Smooth muscle cell (in vitro differentiated cells): ENCODE measurements at regions not wholly inside any gene's neighbourhood (a gene's known extent, or its start where the extent isn't known, plus 50 kb on each side); places are given as distances from the start of the nearest gene placed in this dataset.

ENCODE experiments used
- DNase-seq: peaks from one replicate; lab custom pipeline; 2025; ENCODE audit not compliant: unreplicated experiment; lab: John Stamatoyannopoulos, UW
- H2AFZ ChIP-seq: fragments of 200-600 bp; sonication (generic); 2 replicates; pipeline ENCODE4 v1.6.0; 2016; ENCODE audit warnings: antibody characterized with exemption, low read depth, mild to moderate bottlenecking
- H3F3A ChIP-seq: fragments of 200-600 bp; sonication (generic); 2 replicates; pipeline ENCODE4 v1.6.0; 2017; ENCODE audit warnings: antibody characterized with exemption, low read depth
- H3K27ac ChIP-seq: fragments of 200-600 bp; sonication (generic); 2 replicates; pipeline ENCODE4 v1.5.1; 2016; ENCODE audit warnings: low read depth, mild to moderate bottlenecking
- H3K27me3 ChIP-seq: fragments of 200-600 bp; sonication (generic); 2 replicates; pipeline ENCODE4 v1.6.1; 2016; ENCODE audit warnings: low read depth, mild to moderate bottlenecking
- H3K36me3 ChIP-seq: fragments of 200-600 bp; sonication (generic); 2 replicates; pipeline ENCODE4 v1.5.1; 2016; ENCODE audit warnings: low read depth
- H3K4me1 ChIP-seq: fragments of 200-600 bp; sonication (generic); 2 replicates; pipeline ENCODE4 v1.5.1; 2016; ENCODE audit warnings: low read depth
- H3K4me2 ChIP-seq: fragments of 200-600 bp; sonication (generic); 2 replicates; pipeline ENCODE4 v1.6.0; 2016; ENCODE audit warnings: mild to moderate bottlenecking
- H3K4me3 ChIP-seq: fragments of 200-600 bp; sonication (generic); 2 replicates; pipeline ENCODE4 v1.5.1; 2016; ENCODE audit warnings: mild to moderate bottlenecking
- H3K79me2 ChIP-seq: fragments of 200-600 bp; sonication (generic); 2 replicates; pipeline ENCODE4 v1.6.0; 2016; ENCODE audit warnings: low read depth, mild to moderate bottlenecking
- H3K9ac ChIP-seq: fragments of 200-600 bp; sonication (generic); 2 replicates; pipeline ENCODE4 v1.6.0; 2016; ENCODE audit warnings: low read depth
- H3K9me3 ChIP-seq: fragments of 200-600 bp; sonication (generic); replicated peaks from 2 replicates; pipeline ENCODE4 v1.5.1; 2016; ENCODE audit warnings: low read depth
- H4K20me1 ChIP-seq: fragments of 200-600 bp; sonication (generic); 2 replicates; pipeline ENCODE4 v1.6.0; 2016; ENCODE audit warnings: low read depth
- WGBS: methylation state at CpG from one replicate; pipeline ENCODE4 v1.1.7; 2016; ENCODE audit warnings: low lambda C conversion rate; 5-methylcytosine and 5-hydroxymethylcytosine counted together
- TF ChIP-seq, protein P1 (sequence below): fragments of 200-600 bp; sonication (generic); IDR thresholded peaks from 2 replicates; pipeline ENCODE4 v1.5.1; 2017; ENCODE audit warnings: borderline replicate concordance, mild to moderate bottlenecking, antibody characterized with exemption; ENCODE audit not compliant: insufficient read depth, poor library complexity, severe bottlenecking

DNA sequence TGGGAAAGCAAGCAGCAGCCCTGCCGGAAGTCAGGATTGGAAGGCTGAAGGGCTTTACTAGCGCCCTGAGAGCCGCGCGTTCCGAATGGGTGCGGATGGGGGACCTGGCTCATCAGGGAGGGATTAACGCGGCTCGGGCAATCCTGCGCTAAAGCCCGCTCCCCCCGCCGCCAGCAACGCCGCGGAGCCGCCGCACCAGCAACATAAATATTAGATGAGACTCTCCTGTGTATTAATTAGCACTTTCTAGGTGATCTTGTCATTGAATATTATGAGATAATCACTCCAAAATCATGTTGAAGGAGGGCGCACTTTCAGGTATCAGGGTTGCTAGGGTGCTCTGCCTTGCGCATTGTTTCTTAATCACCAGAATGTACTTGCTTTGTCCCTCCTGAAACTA is 357.2 kb upstream of the FAM241A start:
- Histone ChIP-seq H4K20me1 (no peaks in the 10 kb centered on the region), H3K27ac (no peak overlapping the region), H3K4me2 (peak overlapping the region; percentile 82), H3K79me2 (no peaks in the 10 kb centered on the region), H3K9ac (no peak overlapping the region), H2AFZ (peak overlapping the region; percentile 50), H3K4me1 (peaks cover 14% of the 10 kb centered on the region), H3F3A (no peaks in the 10 kb centered on the region), H3K4me3 (peak overlapping the region; percentile 38), H3K9me3 (no peaks in the 10 kb centered on the region), H3K36me3 (no peaks in the 10 kb centered on the region), H3K27me3 (peaks cover 40% of the 10 kb centered on the region)
- WGBS, result 9% methylated on average over 21 of the region's 21 CpGs
- DNase-seq, result no peak
- TF ChIP-seq, protein P1, sequence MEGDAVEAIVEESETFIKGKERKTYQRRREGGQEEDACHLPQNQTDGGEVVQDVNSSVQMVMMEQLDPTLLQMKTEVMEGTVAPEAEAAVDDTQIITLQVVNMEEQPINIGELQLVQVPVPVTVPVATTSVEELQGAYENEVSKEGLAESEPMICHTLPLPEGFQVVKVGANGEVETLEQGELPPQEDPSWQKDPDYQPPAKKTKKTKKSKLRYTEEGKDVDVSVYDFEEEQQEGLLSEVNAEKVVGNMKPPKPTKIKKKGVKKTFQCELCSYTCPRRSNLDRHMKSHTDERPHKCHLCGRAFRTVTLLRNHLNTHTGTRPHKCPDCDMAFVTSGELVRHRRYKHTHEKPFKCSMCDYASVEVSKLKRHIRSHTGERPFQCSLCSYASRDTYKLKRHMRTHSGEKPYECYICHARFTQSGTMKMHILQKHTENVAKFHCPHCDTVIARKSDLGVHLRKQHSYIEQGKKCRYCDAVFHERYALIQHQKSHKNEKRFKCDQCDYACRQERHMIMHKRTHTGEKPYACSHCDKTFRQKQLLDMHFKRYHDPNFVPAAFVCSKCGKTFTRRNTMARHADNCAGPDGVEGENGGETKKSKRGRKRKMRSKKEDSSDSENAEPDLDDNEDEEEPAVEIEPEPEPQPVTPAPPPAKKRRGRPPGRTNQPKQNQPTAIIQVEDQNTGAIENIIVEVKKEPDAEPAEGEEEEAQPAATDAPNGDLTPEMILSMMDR, result no peak

DNA sequence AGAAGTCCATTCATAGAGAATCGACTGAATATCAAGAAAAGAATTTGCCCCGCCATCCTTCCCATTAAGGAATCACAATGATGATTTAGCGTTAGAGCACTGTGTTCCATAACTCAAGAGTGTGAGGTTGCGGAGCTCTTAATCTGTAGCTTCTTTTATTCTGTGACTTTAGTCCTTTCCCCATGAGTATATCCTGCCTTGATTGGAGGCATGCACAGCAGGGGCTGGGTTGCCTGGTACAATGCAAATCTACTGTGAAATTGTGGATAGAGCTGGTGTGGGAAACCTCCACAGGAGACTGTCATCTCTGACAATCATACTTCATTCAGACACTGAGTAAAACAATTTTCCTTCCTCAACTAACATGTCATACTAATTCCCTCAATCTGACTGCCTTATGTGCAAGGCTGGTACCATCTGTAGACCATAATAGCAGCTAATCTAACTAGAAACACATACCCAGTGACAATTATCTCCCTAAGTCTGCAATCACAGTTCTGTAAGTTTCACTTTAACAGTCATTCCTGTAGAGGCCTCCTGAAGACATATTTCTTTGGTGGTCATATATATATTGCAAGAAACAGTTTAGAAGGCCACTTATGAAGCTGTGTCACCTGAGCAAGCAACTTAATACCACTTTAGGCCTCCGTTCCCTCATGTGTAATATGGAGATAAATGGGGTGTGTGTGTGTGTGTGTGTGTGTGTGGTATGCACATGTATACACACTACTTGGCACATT is 355.2 kb upstream of the FAM241A start:
- Histone ChIP-seq H3K27me3 (peaks cover 36% of the 10 kb centered on the region), H3K36me3 (no peaks in the 10 kb centered on the region), H3K4me2 (no peak overlapping the region), H3K79me2 (no peaks in the 10 kb centered on the region), H3K9me3 (no peaks in the 10 kb centered on the region), H3K4me3 (no peak overlapping the region), H2AFZ (no peak overlapping the region), H3K4me1 (peaks cover 20% of the 10 kb centered on the region), H3K27ac (no peak overlapping the region), H4K20me1 (no peaks in the 10 kb centered on the region), H3F3A (no peaks in the 10 kb centered on the region), H3K9ac (no peak overlapping the region)
- 96% methylated on average over 5 of the region's 5 CpGs for WGBS
- no peak for DNase-seq
- TF ChIP-seq, protein P1, result no peak

DNA sequence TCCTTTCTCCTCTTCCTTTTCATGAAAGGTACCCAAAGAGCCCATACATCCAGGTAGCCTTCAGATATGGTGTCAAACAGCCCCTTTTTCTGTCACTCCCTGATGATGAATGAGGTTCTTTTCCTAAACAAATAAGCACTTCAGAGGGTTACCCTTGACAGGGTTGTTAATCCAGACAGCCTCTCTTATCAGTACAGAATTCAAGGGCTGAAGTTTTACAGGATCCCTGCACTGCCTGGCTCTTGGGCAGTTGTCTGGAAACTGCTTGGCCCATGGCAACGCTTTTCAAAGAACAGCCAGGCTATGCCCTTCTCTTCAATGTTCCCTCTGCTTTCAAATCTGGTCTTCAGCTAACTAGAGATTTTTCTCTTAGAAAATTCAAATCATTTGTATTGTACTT is 352.6 kb upstream of the FAM241A start:
- no peaks in the 10 kb centered on the region for H3F3A ChIP-seq
- H3K4me3 ChIP-seq, result no peak overlapping the region
- 11% methylated on average over 1 of the region's 1 CpG for WGBS
- no peaks in the 10 kb centered on the region for H4K20me1 ChIP-seq
- H3K79me2 ChIP-seq, result no peaks in the 10 kb centered on the region
- no peaks in the 10 kb centered on the region for H3K36me3 ChIP-seq
- TF ChIP-seq, protein P1, result no peak
- H3K9ac ChIP-seq, result no peak overlapping the region
- no peak overlapping the region for H2AFZ ChIP-seq
- peaks cover 16% of the 10 kb centered on the region for H3K4me1 ChIP-seq
- no peaks in the 10 kb centered on the region for H3K9me3 ChIP-seq
- H3K27me3 ChIP-seq, result peaks cover 26% of the 10 kb centered on the region
- H3K4me2 ChIP-seq, result no peak overlapping the region
- no peak overlapping the region for H3K27ac ChIP-seq
- DNase-seq, result no peak

DNA sequence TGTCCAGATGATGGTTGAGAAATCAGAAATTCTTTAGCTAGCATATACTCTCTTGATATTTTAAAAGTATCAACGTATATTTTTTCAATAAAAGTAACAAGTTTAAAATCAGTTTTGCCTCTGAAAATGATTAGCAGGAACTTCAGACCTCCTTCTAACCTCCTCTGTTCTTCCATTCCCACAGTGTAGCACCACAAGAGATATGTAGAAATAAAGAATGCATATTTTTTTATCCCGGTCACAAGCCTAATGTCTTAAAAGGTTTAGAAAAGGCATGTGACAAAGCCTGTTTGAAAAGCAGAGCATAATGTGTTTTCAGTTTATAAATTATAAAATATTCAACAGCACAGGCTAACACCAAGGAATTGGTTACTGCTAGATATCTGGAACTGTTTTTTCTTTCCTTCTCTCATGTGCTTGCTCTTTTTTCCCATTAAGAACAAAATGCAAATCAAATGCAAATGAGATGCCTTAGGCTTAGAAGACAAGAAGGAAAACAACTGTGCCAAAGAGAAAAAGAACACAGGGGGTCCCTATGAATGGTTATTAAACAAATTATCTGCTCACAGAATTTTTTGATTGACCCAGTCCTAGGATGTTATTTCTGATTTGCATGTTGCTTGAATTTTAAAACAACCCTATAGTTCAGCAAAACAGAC is 351.7 kb upstream of the FAM241A start:
- Histone ChIP-seq H3K4me2 (no peak overlapping the region), H4K20me1 (no peaks in the 10 kb centered on the region), H3K79me2 (no peaks in the 10 kb centered on the region), H3K27ac (no peak overlapping the region), H3K4me1 (peaks cover 12% of the 10 kb centered on the region), H3K36me3 (no peaks in the 10 kb centered on the region), H3K27me3 (peaks cover 19% of the 10 kb centered on the region), H3K4me3 (no peak overlapping the region), H3K9me3 (no peaks in the 10 kb centered on the region), H2AFZ (no peak overlapping the region), H3K9ac (no peak overlapping the region), H3F3A (no peaks in the 10 kb centered on the region)
- DNase-seq, result no peak
- TF ChIP-seq, protein P1, result no peak
- 79% methylated on average over 2 of the region's 2 CpGs for WGBS
